SK-N-SH (cell line): ENCODE measurements at regions not wholly inside any gene's neighbourhood (a gene's known extent, or its start where the extent isn't known, plus 50 kb on each side); places are given as distances from the start of the nearest gene placed in this dataset.

ENCODE experiments used
- CTCF ChIA-PET: fragments of 300-600, 350-600 bp; formaldehyde crosslinking; extraction: SDS; loops from one replicate; lab custom pipeline; 2021; lab: Yijun Ruan, JAX
- POLR2A ChIA-PET: fragments of 350-600 bp; sonication (Branson Sonifier 250); formaldehyde crosslinking; extraction: SDS; loops from one replicate; lab custom pipeline; 2020; ENCODE audit warnings: antibody characterized with exemption, inconsistent platforms; lab: Yijun Ruan, JAX
- DNase-seq: peaks from one replicate; pipeline ENCODE4 v3.0.0; 2012
- H2AFZ ChIP-seq: fragments of 200-600 bp; sonication (generic); 2 replicates; pipeline ENCODE4 v1.8.1; 2016; ENCODE audit warnings: antibody characterized with exemption, mild to moderate bottlenecking, low read depth
- H3F3A ChIP-seq: fragments of 200-600 bp; sonication (generic); replicated peaks from 2 replicates; pipeline ENCODE3; 2016; ENCODE audit warnings: antibody characterized with exemption, mild to moderate bottlenecking; ENCODE audit not compliant: insufficient read depth
- H3K27ac ChIP-seq, 2 experiments: fragments of 200-500 bp in 1 of 2; fragments of 200-600 bp in 1 of 2; sonication (Bioruptor generic) in 1 of 2; sonication (generic), shearing (Covaris generic) in 1 of 2; 2 replicates each; pipeline versions ENCODE4 v1.5.1 to v1.6.1; 2014 to 2016; ENCODE audit warnings: low read depth in 2 of 2, inconsistent platforms in 1 of 2, low read length in 1 of 2, mild to moderate bottlenecking in 1 of 2, mixed read lengths in 1 of 2
- H3K27me3 ChIP-seq: fragments of 200-600 bp; sonication (generic), shearing (Covaris generic); 2 replicates; pipeline ENCODE4 v1.6.1; 2016; ENCODE audit warnings: mixed run types; ENCODE audit not compliant: insufficient read depth
- H3K36me3 ChIP-seq, 2 experiments: fragments of 200-500 bp in 1 of 2; fragments of 200-600 bp in 1 of 2; sonication (Bioruptor generic) in 1 of 2; sonication (generic) in 1 of 2; replicated peaks in 1 of 2; 2 replicates each; pipeline versions ENCODE3 to v1.5.1; 2014 to 2016; ENCODE audit warnings: low read length in 1 of 2, mild to moderate bottlenecking in 1 of 2; ENCODE audit not compliant: insufficient read depth in 2 of 2, control insufficient read depth in 1 of 2
- H3K4me1 ChIP-seq, 2 experiments: fragments of 200-500 bp in 1 of 2; fragments of 200-600 bp in 1 of 2; sonication (Bioruptor generic) in 1 of 2; sonication (generic), shearing (Covaris generic) in 1 of 2; 2 replicates each; pipeline versions ENCODE4 v1.5.1 to v1.6.1; 2014 to 2016; ENCODE audit warnings: low read depth in 1 of 2, low read length in 1 of 2, mixed run types in 1 of 2; ENCODE audit not compliant: insufficient read depth in 2 of 2, control insufficient read depth in 1 of 2
- H3K4me2 ChIP-seq: fragments of 200-600 bp; sonication (generic), shearing (Covaris generic); 2 replicates; pipeline ENCODE4 v1.6.1; 2017; ENCODE audit warnings: mixed run types
- H3K4me3 ChIP-seq, 2 experiments: fragments of 200-500 bp in 1 of 2; fragments of 200-600 bp in 1 of 2; sonication (Bioruptor generic) in 1 of 2; sonication (generic), shearing (Covaris generic) in 1 of 2; 2 replicates each; pipeline versions ENCODE4 v1.5.1 to v1.8.1; 2014 to 2016; ENCODE audit warnings: low read depth in 2 of 2, inconsistent platforms in 1 of 2, low read length in 1 of 2, mild to moderate bottlenecking in 1 of 2, mixed read lengths in 1 of 2, moderate library complexity in 1 of 2
- H3K79me2 ChIP-seq: fragments of 200-600 bp; sonication (generic); 2 replicates; pipeline ENCODE4 v1.8.1; 2017; ENCODE audit warnings: mild to moderate bottlenecking; ENCODE audit not compliant: insufficient read depth
- H3K9ac ChIP-seq: fragments of 200-600 bp; sonication (generic); 2 replicates; pipeline ENCODE4 v1.6.1; 2017; ENCODE audit warnings: mixed run types
- H3K9me2 ChIP-seq: fragments of 200-600 bp; sonication (generic); 2 replicates; pipeline ENCODE4 v1.6.1; 2017; ENCODE audit warnings: mixed run types
- H3K9me3 ChIP-seq: fragments of 200-600 bp; sonication (generic); 2 replicates; pipeline ENCODE4 v1.6.1; 2017; ENCODE audit warnings: mixed run types, mild to moderate bottlenecking, moderate library complexity
- H4K20me1 ChIP-seq: fragments of 200-600 bp; sonication (generic); 2 replicates; pipeline ENCODE4 v1.6.1; 2017; ENCODE audit warnings: mild to moderate bottlenecking, mixed run types; ENCODE audit not compliant: insufficient read depth
- EZH2phosphoT487 ChIP-seq: fragments of 200-600 bp; sonication (generic); IDR thresholded peaks from 2 replicates; pipeline ENCODE4 v1.6.1; 2017; ENCODE audit warnings: low read depth, mixed run types, mild to moderate bottlenecking, antibody characterized with exemption, moderate library complexity, borderline replicate concordance
- FOSL2 ChIP-seq: IDR thresholded peaks from 2 replicates; pipeline ENCODE4 v1.4.0; 2012; ENCODE audit warnings: low read depth, mild to moderate bottlenecking, moderate library complexity, borderline replicate concordance
- FOXJ3 ChIP-seq: sonication (generic); formaldehyde crosslinking; IDR thresholded peaks from 2 replicates; pipeline ENCODE4 v1.5.1; 2020; ENCODE audit warnings: mild to moderate bottlenecking, missing genetic modification reagents
- GATA2 ChIP-seq: sonication (generic); formaldehyde crosslinking; IDR thresholded peaks from 2 replicates; pipeline ENCODE4 v1.5.0; 2020; ENCODE audit warnings: mild to moderate bottlenecking, missing genetic modification reagents
- IRF3 ChIP-seq: fragments of 150-350 bp; IDR thresholded peaks from 2 replicates; pipeline ENCODE4 v1.6.1; 2016; ENCODE audit warnings: mild to moderate bottlenecking, low read depth, low read length
- JUND ChIP-seq: IDR thresholded peaks from 2 replicates; pipeline ENCODE4 v1.4.0; 2012
- MEF2A ChIP-seq: IDR thresholded peaks from 2 replicates; pipeline ENCODE4 v1.4.0; 2012; ENCODE audit warnings: low read depth, borderline replicate concordance
- MXI1 ChIP-seq: IDR thresholded peaks from 2 replicates; pipeline ENCODE4 v1.6.1; 2012; ENCODE audit warnings: mild to moderate bottlenecking, low read depth, low read length, improper control_type of control experiment
- NFIC ChIP-seq: IDR thresholded peaks from 2 replicates; pipeline ENCODE4 v1.4.0; 2012; ENCODE audit warnings: borderline replicate concordance
- PBX3 ChIP-seq: IDR thresholded peaks from 2 replicates; pipeline ENCODE4; 2012
- RAD21 ChIP-seq: IDR thresholded peaks from 2 replicates; pipeline ENCODE4 v1.6.1; 2012; ENCODE audit warnings: mild to moderate bottlenecking, low read length
- RCOR1 ChIP-seq: fragments of 150-350 bp; IDR thresholded peaks from 2 replicates; pipeline ENCODE4 v1.6.1; 2017; ENCODE audit warnings: antibody characterized with exemption, low read length
- RFX5 ChIP-seq: IDR thresholded peaks from 2 replicates; pipeline ENCODE4 v1.6.1; 2012; ENCODE audit warnings: mild to moderate bottlenecking, improper control_type of control experiment, low read length
- RXRA ChIP-seq: IDR thresholded peaks from 2 replicates; pipeline ENCODE4 v1.4.0; 2012; ENCODE audit warnings: low read depth, mild to moderate bottlenecking, borderline replicate concordance
- TAF1 ChIP-seq: IDR thresholded peaks from 2 replicates; pipeline ENCODE4 v1.6.1; 2012; ENCODE audit warnings: low read depth, mild to moderate bottlenecking, low read length, moderate library complexity, borderline replicate concordance
- TEAD4 ChIP-seq: IDR thresholded peaks from 2 replicates; pipeline ENCODE4 v1.4.0; 2012; ENCODE audit warnings: mild to moderate bottlenecking, borderline replicate concordance; ENCODE audit not compliant: insufficient read depth
- USF1 ChIP-seq: IDR thresholded peaks from 2 replicates; pipeline ENCODE4 v1.4.0; 2012; ENCODE audit warnings: low read depth, borderline replicate concordance
- USF2 ChIP-seq: fragments of 150-350 bp; IDR thresholded peaks from 2 replicates; pipeline ENCODE4 v1.6.1; 2017; ENCODE audit warnings: antibody characterized with exemption, low read length, low read depth, borderline replicate concordance
- YY1 ChIP-seq: IDR thresholded peaks from 2 replicates; pipeline ENCODE4 v1.4.0; 2012; ENCODE audit warnings: low read depth, mild to moderate bottlenecking
- ZBTB33 ChIP-seq: IDR thresholded peaks from 2 replicates; pipeline ENCODE4 v1.4.0; 2012; ENCODE audit warnings: low read depth, borderline replicate concordance
- WGBS: methylation state at CpG from one replicate; pipeline ENCODE4 v1.1.6; 2017; ENCODE audit warnings: low lambda C conversion rate; 5-methylcytosine and 5-hydroxymethylcytosine counted together

- WGBS: 38% methylated on average over 10 of the region's 12 CpGs
- no peak for DNase-seq
- H3K27ac ChIP-seq: no peak overlapping the region
- H3F3A ChIP-seq: no peaks in the 10 kb centered on the region
- no peak for TF ChIP-seq RFX5
- TF ChIP-seq GATA2 (CRISPR knock-in tag): no peak
- no peak for TF ChIP-seq RXRA
- no peak for TF ChIP-seq ZBTB33
- no peak for TF ChIP-seq MXI1
- no peak for TF ChIP-seq TEAD4
- no peak for TF ChIP-seq IRF3
- TF ChIP-seq EZH2phosphoT487: no peak
- TF ChIP-seq USF2: no peak
- no peak for TF ChIP-seq NFIC
- no peak for TF ChIP-seq TAF1
- no peak for TF ChIP-seq RAD21
- TF ChIP-seq FOSL2: no peak
- no peak for TF ChIP-seq MEF2A
- no peak for TF ChIP-seq YY1
- TF ChIP-seq FOXJ3 (CRISPR knock-in tag): no peak
- no peak for TF ChIP-seq USF1
- no peak for TF ChIP-seq RCOR1
- TF ChIP-seq JUND: no peak
- no peak for TF ChIP-seq PBX3
- POLR2A ChIA-PET: no interaction called here
- no peak overlapping the region for H3K4me2 ChIP-seq
- no peaks in the 10 kb centered on the region for H3K79me2 ChIP-seq
- H4K20me1 ChIP-seq: no peaks in the 10 kb centered on the region
- no peaks in the 10 kb centered on the region for H3K27me3 ChIP-seq
- CTCF ChIA-PET: interaction anchor here (0.9 to 2.3 kb wide), 5 partner anchors 9 to 827 kb away, joined by 3 to 14 read pairs (median 4); no protein-coding TSS in a partner anchor
- no peaks in the 10 kb centered on the region for H3K36me3 ChIP-seq
- no peaks in the 10 kb centered on the region for H3K9me3 ChIP-seq
- H3K4me3 ChIP-seq: no peak overlapping the region
- H3K9ac ChIP-seq: no peak overlapping the region
- no peaks in the 10 kb centered on the region for H3K4me1 ChIP-seq
- no peaks in the 10 kb centered on the region for H3K9me2 ChIP-seq
- H2AFZ ChIP-seq: no peak overlapping the region
Observed at GRCh38 chr1:36606641-36607262, 124.0 kb upstream of the CSF3R start.
